ENCODE measurements at regions not wholly inside any gene's neighbourhood (a gene's known extent, or its start where the extent isn't known, plus 50 kb on each side); places are given as distances from the start of the nearest gene placed in this dataset.

DNA sequence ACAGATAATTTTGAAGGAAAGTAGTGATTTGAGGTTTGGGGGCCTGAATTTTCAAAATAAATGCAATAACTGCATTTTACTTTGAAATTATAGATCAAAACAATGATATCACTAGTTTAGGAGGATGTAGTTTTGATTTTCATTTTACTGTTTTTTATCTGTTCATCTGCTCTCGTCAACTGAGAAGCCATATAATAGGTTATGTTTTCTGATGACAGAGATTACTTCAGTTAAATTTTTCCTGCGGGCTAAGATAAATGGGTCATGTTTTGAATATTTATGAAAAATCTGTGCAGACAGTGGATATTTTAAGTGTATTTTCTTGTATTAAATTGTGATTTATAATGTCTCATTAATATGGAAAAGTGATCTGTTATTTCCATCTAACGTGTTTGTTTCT, 573.4 kb downstream of the CPS1 start:
- TF ChIP-seq EZH2 (IDR thresholded peaks at IDR 0.05) (no peak), POLR2AphosphoS5 (IDR thresholded peaks at IDR 0.05; ENCODE audit: borderline replicate concordance, low read depth, low read length) (no peak), FOXP2 (optimal IDR thresholded peaks at IDR 0.05; ENCODE audit: control extremely low read depth, extremely low read length, insufficient read depth) (no peak)
